ENCODE measurements at regions not wholly inside any gene's neighbourhood (a gene's known extent, or its start where the extent isn't known, plus 50 kb on each side); places are given as distances from the start of the nearest gene placed in this dataset.

GRCh38 chr1:48057249-48057648, 60.1 kb upstream of the TRABD2B start:
- Histone ChIP-seq H3K79me2 (ENCODE audit: insufficient read depth, low read length) (no peaks in the 10 kb centered on the region), H3K9me3 (ENCODE audit: insufficient read depth, low read depth, low read length) (no peaks in the 10 kb centered on the region), H3K9ac (ENCODE audit: low read depth, low read length, poor library complexity, severe bottlenecking) (no peak overlapping the region), H3K4me1 (ENCODE audit: insufficient read depth, low read length, poor library complexity, severe bottlenecking) (peaks cover 7% of the 10 kb centered on the region), H3K36me3 (ENCODE audit: insufficient read depth, low read length) (no peaks in the 10 kb centered on the region), H4K20me1 (ENCODE audit: insufficient read depth, low read length, poor library complexity, severe bottlenecking) (no peaks in the 10 kb centered on the region), H3K9me2 (replicated peaks; ENCODE audit: low read depth, low read length) (no peaks in the 10 kb centered on the region), H2AFZ (ENCODE audit: low read length) (no peak overlapping the region), H3K4me2 (ENCODE audit: low read depth, low read length, poor library complexity, severe bottlenecking) (no peak overlapping the region), H3F3A (ENCODE audit: low read depth) (no peaks in the 10 kb centered on the region), H3K27me3 (ENCODE audit: insufficient read depth, low read length, poor library complexity, severe bottlenecking) (no peaks in the 10 kb centered on the region), H3K4me3 (ENCODE audit: low read length, poor library complexity, severe bottlenecking) (no peak overlapping the region)
- TF ChIP-seq CTCF (conservative IDR thresholded peaks at IDR 0.05; ENCODE audit: low read length) (no peak), EZH2phosphoT487 (IDR thresholded peaks at IDR 0.05; ENCODE audit: borderline replicate concordance) (no peak)

GRCh38 chr1:48055876-48056764, 58.9 kb upstream of the TRABD2B start:
- H3K9me3 ChIP-seq (ENCODE audit: insufficient read depth, low read depth, low read length), result no peaks in the 10 kb centered on the region
- H3K4me3 ChIP-seq (ENCODE audit: low read length, poor library complexity, severe bottlenecking), result no peak overlapping the region
- H3K27me3 ChIP-seq (ENCODE audit: insufficient read depth, low read length, poor library complexity, severe bottlenecking), result no peaks in the 10 kb centered on the region
- no peak overlapping the region for H3K4me2 ChIP-seq (ENCODE audit: low read depth, low read length, poor library complexity, severe bottlenecking)
- H3K9ac ChIP-seq (ENCODE audit: low read depth, low read length, poor library complexity, severe bottlenecking), result no peak overlapping the region
- H4K20me1 ChIP-seq (ENCODE audit: insufficient read depth, low read length, poor library complexity, severe bottlenecking), result no peaks in the 10 kb centered on the region
- H3K4me1 ChIP-seq (ENCODE audit: insufficient read depth, low read length, poor library complexity, severe bottlenecking), result no peaks in the 10 kb centered on the region
- H3K9me2 ChIP-seq (replicated peaks; ENCODE audit: low read depth, low read length), result no peaks in the 10 kb centered on the region
- no peak overlapping the region for H2AFZ ChIP-seq (ENCODE audit: low read length)
- no peaks in the 10 kb centered on the region for H3F3A ChIP-seq (ENCODE audit: low read depth)
- no peaks in the 10 kb centered on the region for H3K36me3 ChIP-seq (ENCODE audit: insufficient read depth, low read length)
- no peak for TF ChIP-seq CTCF (conservative IDR thresholded peaks at IDR 0.05; ENCODE audit: low read length)
- no peaks in the 10 kb centered on the region for H3K79me2 ChIP-seq (ENCODE audit: insufficient read depth, low read length)

- Histone ChIP-seq H3K4me2 (ENCODE audit: low read depth, low read length, poor library complexity, severe bottlenecking) (no peak overlapping the region), H3K27me3 (ENCODE audit: insufficient read depth, low read length, poor library complexity, severe bottlenecking) (no peaks in the 10 kb centered on the region), H3K9me3 (ENCODE audit: insufficient read depth, low read depth, low read length) (no peaks in the 10 kb centered on the region), H3K9me2 (replicated peaks; ENCODE audit: low read depth, low read length) (no peaks in the 10 kb centered on the region), H3F3A (ENCODE audit: low read depth) (no peaks in the 10 kb centered on the region), H3K4me1 (ENCODE audit: insufficient read depth, low read length, poor library complexity, severe bottlenecking) (no peaks in the 10 kb centered on the region), H3K36me3 (ENCODE audit: insufficient read depth, low read length) (no peaks in the 10 kb centered on the region), H3K79me2 (ENCODE audit: insufficient read depth, low read length) (no peaks in the 10 kb centered on the region), H3K9ac (ENCODE audit: low read depth, low read length, poor library complexity, severe bottlenecking) (no peak overlapping the region), H4K20me1 (ENCODE audit: insufficient read depth, low read length, poor library complexity, severe bottlenecking) (no peaks in the 10 kb centered on the region), H2AFZ (ENCODE audit: low read length) (no peak overlapping the region), H3K4me3 (ENCODE audit: low read length, poor library complexity, severe bottlenecking) (no peak overlapping the region)
- TF ChIP-seq EZH2phosphoT487 (IDR thresholded peaks at IDR 0.05; ENCODE audit: borderline replicate concordance) (no peak), CTCF (conservative IDR thresholded peaks at IDR 0.05; ENCODE audit: low read length) (no peak)
Observed at GRCh38 chr1:48054232-48054631, 57.0 kb upstream of the TRABD2B start.

Measured in Loucy (cell line).